H9 (cell line): ENCODE measurements at regions not wholly inside any gene's neighbourhood (a gene's known extent, or its start where the extent isn't known, plus 50 kb on each side); places are given as distances from the start of the nearest gene placed in this dataset.
A peak's percentile ranks its signal among the peaks of the same experiment; 100 is the strongest.

ENCODE experiments used
- DNase-seq: peaks from one replicate; pipeline ENCODE4 v3.0.0-alpha.2; 2017
- H2AFZ ChIP-seq: one replicate; pipeline ENCODE4 v1.6.1; 2013; ENCODE audit warnings: mild to moderate bottlenecking, low read length, control low read depth, moderate library complexity
- H2AK5ac ChIP-seq: 2 replicates; pipeline ENCODE4 v1.6.1; 2013; ENCODE audit warnings: low read length, control low read depth, mixed read lengths; ENCODE audit not compliant: insufficient read length
- H2BK120ac ChIP-seq: one replicate; pipeline ENCODE4 v1.6.1; 2013; ENCODE audit warnings: low read depth, mild to moderate bottlenecking, low read length, control low read depth, inconsistent platforms; ENCODE audit not compliant: poor library complexity, severe bottlenecking
- H2BK12ac ChIP-seq: 2 replicates; pipeline ENCODE4 v1.6.1; 2013; ENCODE audit warnings: low read length, control low read depth, mixed read lengths, low read depth; ENCODE audit not compliant: insufficient read length
- H2BK15ac ChIP-seq: 2 replicates; pipeline ENCODE4 v1.6.1; 2013; ENCODE audit warnings: low read depth, low read length, control low read depth
- H2BK20ac ChIP-seq: one replicate; pipeline ENCODE4 v1.6.1; 2013; ENCODE audit warnings: low read depth, mild to moderate bottlenecking, low read length, control low read depth, inconsistent platforms; ENCODE audit not compliant: poor library complexity, severe bottlenecking
- H2BK5ac ChIP-seq: 2 replicates; pipeline ENCODE4 v1.6.1; 2013; ENCODE audit warnings: low read length, control low read depth, mixed read lengths; ENCODE audit not compliant: insufficient read length
- H3K14ac ChIP-seq: 2 replicates; pipeline ENCODE4 v1.6.1; 2013; ENCODE audit warnings: low read length, control low read depth; ENCODE audit not compliant: insufficient read depth
- H3K18ac ChIP-seq: 2 replicates; pipeline ENCODE4 v1.6.1; 2013; ENCODE audit warnings: low read depth, mild to moderate bottlenecking, mixed read lengths, low read length, control low read depth; ENCODE audit not compliant: insufficient read length
- H3K23ac ChIP-seq: 2 replicates; pipeline ENCODE4 v1.6.1; 2013; ENCODE audit warnings: low read length, control low read depth, mixed read lengths, low read depth; ENCODE audit not compliant: insufficient read length
- H3K23me2 ChIP-seq: 2 replicates; pipeline ENCODE4 v1.6.1; 2013; ENCODE audit warnings: low read depth, mild to moderate bottlenecking, mixed read lengths, low read length, control low read depth; ENCODE audit not compliant: insufficient read length, poor library complexity, severe bottlenecking
- H3K27ac ChIP-seq: 2 replicates; pipeline ENCODE4 v1.5.1; 2013; ENCODE audit warnings: low read length, control low read depth, mixed read lengths, low read depth; ENCODE audit not compliant: insufficient read length
- H3K27me3 ChIP-seq: 2 replicates; pipeline ENCODE4 v1.6.1; 2013; ENCODE audit warnings: low read length, control low read depth, inconsistent platforms; ENCODE audit not compliant: insufficient read depth
- H3K4ac ChIP-seq: 2 replicates; pipeline ENCODE4 v1.6.1; 2013; ENCODE audit warnings: low read depth, mild to moderate bottlenecking, control low read depth, inconsistent platforms, low read length, moderate library complexity
- H3K4me1 ChIP-seq: 2 replicates; pipeline ENCODE4 v1.6.1; 2013; ENCODE audit warnings: low read length, control low read depth, inconsistent platforms; ENCODE audit not compliant: insufficient read depth
- H3K4me2 ChIP-seq: 2 replicates; pipeline ENCODE4 v1.6.1; 2013; ENCODE audit warnings: low read length, control low read depth, mixed read lengths; ENCODE audit not compliant: insufficient read length, insufficient read depth
- H3K56ac ChIP-seq: 2 replicates; pipeline ENCODE4 v1.6.1; 2013; ENCODE audit warnings: low read depth, mild to moderate bottlenecking, mixed read lengths, low read length, control low read depth; ENCODE audit not compliant: insufficient read length
- H3K79me1 ChIP-seq: 2 replicates; pipeline ENCODE4 v1.6.1; 2013; ENCODE audit warnings: low read depth, mild to moderate bottlenecking, moderate library complexity, low read length, control low read depth, inconsistent platforms; ENCODE audit not compliant: insufficient read depth, poor library complexity, severe bottlenecking
- H3K79me2 ChIP-seq: 2 replicates; pipeline ENCODE4 v1.6.1; 2013; ENCODE audit warnings: low read length, control low read depth, inconsistent platforms; ENCODE audit not compliant: insufficient read depth
- H3K9ac ChIP-seq: 2 replicates; pipeline ENCODE4 v1.6.1; 2013; ENCODE audit warnings: low read length, control low read depth, mixed read lengths; ENCODE audit not compliant: insufficient read length; ENCODE audit errors: extremely low read depth
- H3K9me3 ChIP-seq: one replicate; pipeline ENCODE4 v1.6.1; 2013; ENCODE audit warnings: low read depth, low read length, inconsistent platforms; ENCODE audit not compliant: control insufficient read depth
- H3T11ph ChIP-seq: one replicate; pipeline ENCODE4 v1.6.1; 2013; ENCODE audit warnings: mild to moderate bottlenecking, low read length, control low read depth, inconsistent platforms
- H4K20me1 ChIP-seq: one replicate; pipeline ENCODE4 v1.6.1; 2013; ENCODE audit not compliant: control insufficient read depth, insufficient read length, insufficient read depth
- H4K5ac ChIP-seq: 2 replicates; pipeline ENCODE4 v1.6.1; 2013; ENCODE audit warnings: low read depth, mild to moderate bottlenecking, mixed read lengths, low read length, control low read depth; ENCODE audit not compliant: insufficient read length
- H4K8ac ChIP-seq: replicated peaks from 2 replicates; pipeline ENCODE4 v1.6.1; 2013; ENCODE audit warnings: low read length, control low read depth, mixed read lengths, low read depth; ENCODE audit not compliant: insufficient read length
- H4K91ac ChIP-seq: 2 replicates; pipeline ENCODE4 v1.6.1; 2013; ENCODE audit warnings: low read depth, mild to moderate bottlenecking, moderate library complexity, mixed read lengths, low read length, control low read depth; ENCODE audit not compliant: insufficient read length
- H3K27ac Mint-ChIP-seq, 3 experiments: 2 replicates in 2 of 3; 3 replicates in 1 of 3; pipeline ENCODE4 v1.8.0; 2020 to 2021; ENCODE audit warnings: mixed read lengths in 3 of 3, mild to moderate bottlenecking in 1 of 3, moderate library complexity in 1 of 3
- H3K27me3 Mint-ChIP-seq: 2 replicates; pipeline ENCODE4 v1.8.0; 2021; ENCODE audit warnings: low read depth, mild to moderate bottlenecking, moderate library complexity, mixed read lengths
- H3K36me3 Mint-ChIP-seq, 3 experiments: 2 replicates in 2 of 3; 3 replicates in 1 of 3; pipeline ENCODE4 v1.8.0; 2020 to 2021; ENCODE audit warnings: low read depth in 3 of 3, mixed read lengths in 3 of 3; ENCODE audit not compliant: insufficient read depth in 1 of 3
- H3K4me1 Mint-ChIP-seq, 2 experiments: 2 replicates each; pipeline ENCODE4 v1.8.0; 2020; ENCODE audit warnings: mixed read lengths in 2 of 2
- H3K4me3 Mint-ChIP-seq, 2 experiments: 2 replicates in 1 of 2; 3 replicates in 1 of 2; pipeline ENCODE4 v1.8.0; 2020 to 2021; ENCODE audit warnings: mild to moderate bottlenecking in 2 of 2, mixed read lengths in 2 of 2, moderate library complexity in 1 of 2
- H3K9me3 Mint-ChIP-seq, 2 experiments: 2 replicates in 1 of 2; 3 replicates in 1 of 2; pipeline ENCODE4 v1.8.0; 2020; ENCODE audit warnings: mild to moderate bottlenecking in 2 of 2, mixed read lengths in 2 of 2, moderate library complexity in 1 of 2
- CTCF ChIP-seq: fragments of 200-600 bp; sonication (generic); conservative IDR thresholded peaks from 3 replicates; pipeline ENCODE4 v1.8.0; 2021; ENCODE audit warnings: antibody characterized with exemption, mild to moderate bottlenecking
- WGBS: extraction: QIAGEN DNeasy Blood & Tissue Kit; methylation state at CpG from one replicate; pipeline ENCODE4 v1.1.7; 2013; ENCODE audit warnings: missing lambda C conversion rate, low lambda C conversion rate, mixed read lengths; ENCODE audit not compliant: insufficient read length; ENCODE audit errors: extremely low coverage; 5-methylcytosine and 5-hydroxymethylcytosine counted together

- no peak overlapping the region for H3T11ph ChIP-seq
- H2BK5ac ChIP-seq = no peak overlapping the region
- H3K4me1 ChIP-seq = peaks cover 14% of the 10 kb centered on the region; the same call in 1 of the 2 replicates
- Mint-ChIP-seq H3K4me3 (no peak overlapping the region), H3K9me3 (peaks cover 7 to 13% of the 10 kb centered on the region in 2 experiments), H3K27ac (no peak overlapping the region; a peak in 1 of 7 replicates), H3K4me1 (peaks cover 41 to 71% of the 10 kb centered on the region in 2 experiments), H3K36me3 (peaks cover 4 to 42% (median 15%) of the 10 kb centered on the region in 3 experiments; a peak in 6 of 7 replicates), H3K27me3 (no peaks in the 10 kb centered on the region)
- no peak overlapping the region for H3K56ac ChIP-seq
- no peak overlapping the region for H3K14ac ChIP-seq
- H2BK20ac ChIP-seq = no peak overlapping the region
- H3K4me2 ChIP-seq = no peak overlapping the region
- no peak overlapping the region for H2AFZ ChIP-seq
- no peak overlapping the region for H3K27ac ChIP-seq
- H3K9me3 ChIP-seq = no peaks in the 10 kb centered on the region
- H3K4ac ChIP-seq = no peak overlapping the region
- H4K91ac ChIP-seq = no peak overlapping the region
- DNase-seq = no peak
- no peaks in the 10 kb centered on the region for H4K20me1 ChIP-seq
- no peak overlapping the region for H3K23ac ChIP-seq
- H3K79me2 ChIP-seq = no peaks in the 10 kb centered on the region
- H3K79me1 ChIP-seq = no peaks in the 10 kb centered on the region
- H3K9ac ChIP-seq = no peak overlapping the region
- no peak overlapping the region for H3K18ac ChIP-seq
- WGBS = no CpG with 5 or more reads among the region's 1 CpG
- no peak overlapping the region for H2BK15ac ChIP-seq
- no peaks in the 10 kb centered on the region for H3K27me3 ChIP-seq
- no peak overlapping the region for H2BK120ac ChIP-seq
- TF ChIP-seq CTCF = peak; percentile 93
- H3K23me2 ChIP-seq = no peaks in the 10 kb centered on the region
- H4K8ac ChIP-seq = no peak overlapping the region
- H4K5ac ChIP-seq = no peak overlapping the region
- H2BK12ac ChIP-seq = no peak overlapping the region
- H2AK5ac ChIP-seq = no peak overlapping the region
Observed at GRCh38 chrX:95076449-95076848, 1402.4 kb downstream of the FAM133A start.
